HCT116 (cell line): ENCODE measurements at regions not wholly inside any gene's neighbourhood (a gene's known extent, or its start where the extent isn't known, plus 50 kb on each side); places are given as distances from the start of the nearest gene placed in this dataset.
"Not testable (repeated sequence)": the region's sequence is repeated elsewhere in the genome, so short reads cannot be mapped to it uniquely, and the experiment has no call there.

Experiments
- ATAC-seq: fragments of 200-7000 bp; cut with Tn5 transposase; 2 replicates; pipeline ENCODE4 v1.9.1; 2020; ENCODE audit warnings: mild to moderate bottlenecking, moderate library complexity
- BruUV-seq: library from RNA; stranded (reverse); fragments of 400-500 nt; replicated peaks from 2 replicates; lab custom pipeline; 2021; lab: Mats Ljungman, UMichigan
- CTCF ChIA-PET: fragments of 300-600 bp; sonication (Branson Sonifier 250); formaldehyde crosslinking; loops from one replicate; lab custom pipeline; 2021; ENCODE audit warnings: antibody characterized with exemption; lab: Charles Lee
- POLR2A ChIA-PET: fragments of 300-600, 350-600 bp; sonication (Branson Sonifier 250); formaldehyde crosslinking; loops from one replicate; lab custom pipeline; 2021; ENCODE audit warnings: antibody characterized with exemption; lab: Charles Lee
- RAD21 ChIA-PET, 2 experiments: fragments of 300-600 bp; sonication (Branson Sonifier 250); formaldehyde crosslinking; loops; one replicate each; lab custom pipeline; 2023; ENCODE audit warnings: low total read pairs in 2 of 2; ENCODE audit not compliant: uncharacterized antibody in 2 of 2, unreplicated experiment in 2 of 2, low non-redundant PET in 1 of 2; lab: Charles Lee
- DNase-seq: peaks from one replicate; pipeline ENCODE4 v3.0.0-alpha.2; 2010; ENCODE audit warnings: low read depth, low spot score
- H2AFZ ChIP-seq: fragments of 200-600 bp; shearing (Covaris generic), sonication (generic); 2 replicates; pipeline ENCODE4 v1.6.1; 2017; ENCODE audit warnings: low read depth, mixed run types, mixed read lengths, antibody characterized with exemption, low read length; ENCODE audit not compliant: poor library complexity, severe bottlenecking
- H3K27ac ChIP-seq: 2 replicates; pipeline ENCODE4 v1.5.1; 2012; ENCODE audit warnings: low read depth, low read length
- H3K27me3 ChIP-seq: fragments of 200-600 bp; sonication (generic); 2 replicates; pipeline ENCODE4 v1.6.1; 2016; ENCODE audit warnings: mixed run types, low read length, mixed read lengths; ENCODE audit not compliant: insufficient read depth
- H3K36me3 ChIP-seq, 2 experiments: fragments of 200-500 bp in 1 of 2; fragments of 200-600 bp in 1 of 2; sonication (Bioruptor generic) in 1 of 2; sonication (generic) in 1 of 2; 2 replicates each; pipeline versions ENCODE4 v1.5.1 to v1.6.1; 2014 to 2016; ENCODE audit warnings: low read length in 2 of 2, inconsistent platforms in 1 of 2, mixed read lengths in 1 of 2, mixed run types in 1 of 2; ENCODE audit not compliant: insufficient read depth in 2 of 2, control insufficient read depth in 1 of 2
- H3K4me1 ChIP-seq, 2 experiments: fragments of 200-600 bp in 1 of 2; sonication (generic) in 1 of 2; 2 replicates each; pipeline versions ENCODE4 v1.5.1 to v1.6.1; 2012 to 2017; ENCODE audit warnings: low read length in 2 of 2, inconsistent platforms in 1 of 2, mild to moderate bottlenecking in 1 of 2, mixed read lengths in 1 of 2, mixed run types in 1 of 2, moderate library complexity in 1 of 2; ENCODE audit not compliant: insufficient read depth in 2 of 2, control insufficient read depth in 1 of 2
- H3K4me2 ChIP-seq: fragments of 200-600 bp; sonication (generic); 2 replicates; pipeline ENCODE4 v1.6.1; 2017; ENCODE audit warnings: mixed run types, low read length, mixed read lengths
- H3K4me3 ChIP-seq, 2 experiments: fragments of 200-600 bp in 1 of 2; sonication (generic) in 1 of 2; replicated peaks in 1 of 2; 2 replicates each; pipeline ENCODE4 v1.5.1; 2011 to 2016; ENCODE audit warnings: low read length in 2 of 2, control low read depth in 1 of 2, low read depth in 1 of 2, mild to moderate bottlenecking in 1 of 2, mixed read lengths in 1 of 2, mixed run types in 1 of 2
- H3K79me2 ChIP-seq: fragments of 200-600 bp; sonication (generic); 2 replicates; pipeline ENCODE4 v1.6.1; 2017; ENCODE audit warnings: mild to moderate bottlenecking, mixed run types, low read length, moderate library complexity, mixed read lengths; ENCODE audit not compliant: insufficient read depth
- H3K9ac ChIP-seq: fragments of 200-600 bp; sonication (generic); 2 replicates; pipeline ENCODE4 v1.6.1; 2016; ENCODE audit warnings: low read length, mixed read lengths
- H3K9me2 ChIP-seq: fragments of 200-600 bp; sonication (generic), shearing (Covaris generic); 2 replicates; pipeline ENCODE4 v1.6.1; 2017; ENCODE audit warnings: mixed run types, mild to moderate bottlenecking, moderate library complexity; ENCODE audit not compliant: insufficient read depth
- H3K9me3 ChIP-seq, 2 experiments: fragments of 200-500 bp in 1 of 2; fragments of 200-600 bp in 1 of 2; sonication (Bioruptor generic) in 1 of 2; sonication (generic) in 1 of 2; 2 replicates each; pipeline ENCODE4 v1.6.1; 2014 to 2017; ENCODE audit warnings: low read length in 2 of 2, mixed read lengths in 2 of 2, inconsistent platforms in 1 of 2, low read depth in 1 of 2, mild to moderate bottlenecking in 1 of 2, mixed run types in 1 of 2, moderate library complexity in 1 of 2; ENCODE audit not compliant: control insufficient read depth in 1 of 2, insufficient read depth in 1 of 2
- H4K20me1 ChIP-seq: fragments of 200-600 bp; sonication (generic), shearing (Covaris generic); 2 replicates; pipeline ENCODE4 v1.6.1; 2017; ENCODE audit warnings: mixed run types, mild to moderate bottlenecking, moderate library complexity; ENCODE audit not compliant: insufficient read depth
- ATF3 ChIP-seq: IDR thresholded peaks from 2 replicates; pipeline ENCODE4 v1.6.1; 2012
- CEBPB ChIP-seq: IDR thresholded peaks from 2 replicates; pipeline ENCODE4 v1.6.1; 2012; ENCODE audit warnings: low read depth
- EGR1 ChIP-seq: IDR thresholded peaks from 2 replicates; pipeline ENCODE4 v1.6.1; 2012; ENCODE audit warnings: low read depth
- ELF1 ChIP-seq: IDR thresholded peaks from 2 replicates; pipeline ENCODE4 v1.6.1; 2012; ENCODE audit warnings: low read depth, borderline replicate concordance
- EZH2 ChIP-seq: fragments of 200-600 bp; sonication (generic); IDR thresholded peaks from 2 replicates; pipeline ENCODE4 v1.6.1; 2017; ENCODE audit warnings: antibody characterized with exemption, mixed run types
- EZH2phosphoT487 ChIP-seq: fragments of 200-600 bp; IDR thresholded peaks from 2 replicates; pipeline ENCODE4 v1.6.1; 2018; ENCODE audit warnings: antibody characterized with exemption, borderline replicate concordance
- JUND ChIP-seq: IDR thresholded peaks from 2 replicates; pipeline ENCODE4 v1.6.1; 2012
- MAX ChIP-seq: IDR thresholded peaks from 2 replicates; pipeline ENCODE4 v1.6.1; 2012
- POLR2A ChIP-seq: IDR thresholded peaks from 2 replicates; pipeline ENCODE4 v1.7.0; 2011; ENCODE audit warnings: borderline replicate concordance; ENCODE audit not compliant: insufficient read depth, insufficient read length; ENCODE audit errors: extremely low read depth
- POLR2AphosphoS5 ChIP-seq: IDR thresholded peaks from 2 replicates; pipeline ENCODE4 v1.6.1; 2011; ENCODE audit warnings: mild to moderate bottlenecking, low read depth, low read length, moderate library complexity
- REST ChIP-seq: IDR thresholded peaks from 2 replicates; pipeline ENCODE4 v1.6.1; 2012; ENCODE audit warnings: low read depth
- SIN3A ChIP-seq: IDR thresholded peaks from 2 replicates; pipeline ENCODE4 v1.6.1; 2012; ENCODE audit warnings: low read depth
- SRF ChIP-seq: IDR thresholded peaks from 2 replicates; pipeline ENCODE4 v1.6.1; 2012; ENCODE audit warnings: low read depth
- TCF7L2 ChIP-seq: IDR thresholded peaks from 2 replicates; pipeline ENCODE4 v1.7.0; 2011; ENCODE audit warnings: borderline replicate concordance, inconsistent platforms; ENCODE audit not compliant: insufficient read depth, insufficient read length; ENCODE audit errors: extremely low read depth
- YY1 ChIP-seq: IDR thresholded peaks from 2 replicates; pipeline ENCODE4 v1.6.1; 2011; ENCODE audit warnings: low read length, low read depth, moderate library complexity, mild to moderate bottlenecking; ENCODE audit not compliant: insufficient replicate concordance; ENCODE audit errors: extremely low read depth
- ZBTB33 ChIP-seq: IDR thresholded peaks from 2 replicates; pipeline ENCODE4 v1.6.1; 2011; ENCODE audit warnings: mild to moderate bottlenecking, low read length, moderate library complexity; ENCODE audit not compliant: insufficient replicate concordance; ENCODE audit errors: extremely low read depth
- ZNF274 ChIP-seq: fragments of 200-500 bp; sonication (Bioruptor generic); IDR thresholded peaks from 2 replicates; pipeline ENCODE4 v1.6.1; 2014; ENCODE audit warnings: mild to moderate bottlenecking, low read depth, low read length, inconsistent platforms
- intact Hi-C: fragments of 100-400 bp; cut with micrococcal nuclease; formaldehyde crosslinking; loops from 2 replicates; pipeline ENCODE4 v1.10.0; 2022

- H3K79me2 ChIP-seq, H2AFZ ChIP-seq, POLR2A ChIA-PET, H3K4me2 ChIP-seq, H3K36me3 ChIP-seq, H3K9me3 ChIP-seq, H3K27ac ChIP-seq, H3K4me3 ChIP-seq, H3K9ac ChIP-seq, RAD21 ChIA-PET, DNase-seq, ATAC-seq, H3K27me3 ChIP-seq, H3K4me1 ChIP-seq, CTCF ChIA-PET, H4K20me1 ChIP-seq, H3K9me2 ChIP-seq, intact Hi-C loops, BruUV-seq: not testable (repeated sequence)
Observed at GRCh38 chr15:96216481-96216880, 114.0 kb upstream of the NR2F2 start.

GRCh38 chr15:96217983-96218382, 112.5 kb upstream of the NR2F2 start:
- Histone ChIP-seq H3K9ac (no peak overlapping the region), H2AFZ (no peak overlapping the region), H3K4me1 (no peaks in the 10 kb centered on the region), H3K9me3 (no peaks in the 10 kb centered on the region), H3K27ac (no peak overlapping the region), H3K9me2 (no peaks in the 10 kb centered on the region), H3K4me2 (no peak overlapping the region), H3K36me3 (no peaks in the 10 kb centered on the region), H3K27me3 (no peaks in the 10 kb centered on the region), H3K79me2 (no peaks in the 10 kb centered on the region), H4K20me1 (no peaks in the 10 kb centered on the region), H3K4me3 (no peak overlapping the region)
- ChIA-PET RAD21 (no interaction called here), POLR2A (no interaction called here), CTCF (no interaction called here)
- intact Hi-C loops, result no loop called here
- DNase-seq, result no peak
- no TSS peak for BruUV-seq
- no peak for ATAC-seq
- TF ChIP-seq POLR2A (no peak), ATF3 (no peak), ZBTB33 (no peak), REST (no peak), YY1 (no peak), SIN3A (no peak), CEBPB (no peak), EGR1 (no peak), JUND (no peak), ZNF274 (no peak), EZH2 (no peak), POLR2AphosphoS5 (no peak), SRF (no peak), ELF1 (no peak), MAX (no peak), TCF7L2 (no peak), EZH2phosphoT487 (no peak)
